GM18502 (cell line): ENCODE measurements at regions not wholly inside any gene's neighbourhood (a gene's known extent, or its start where the extent isn't known, plus 50 kb on each side); places are given as distances from the start of the nearest gene placed in this dataset.
"Not testable (repeated sequence)": the region's sequence is repeated elsewhere in the genome, so short reads cannot be mapped to it uniquely, and the experiment has no call there.

Experiments
- ATAC-seq: cut with Tn5 transposase; IDR thresholded peaks from one replicate; pipeline ENCODE4 v1.9.1; 2021; ENCODE audit warnings: mild to moderate bottlenecking; ENCODE audit not compliant: unreplicated experiment, poor library complexity

DNA sequence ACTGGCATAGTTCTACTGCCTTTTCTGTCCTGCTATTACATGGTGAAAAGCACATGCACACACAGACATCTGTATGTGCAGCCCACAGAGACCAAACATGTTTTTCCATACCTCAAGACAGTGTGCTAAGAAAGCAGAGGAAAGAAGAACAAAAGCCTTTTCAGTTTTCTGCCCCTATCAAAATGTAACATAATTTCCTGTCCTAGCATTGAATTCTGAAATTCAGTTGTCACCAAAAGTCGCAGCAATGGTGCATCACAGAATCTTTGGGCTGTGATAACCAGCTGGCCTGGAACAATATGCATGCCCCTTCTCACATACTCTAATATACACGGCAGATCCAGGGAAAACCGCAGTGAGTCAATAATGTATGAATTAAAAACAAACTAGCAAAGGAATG lies 153.8 kb upstream of the RAP2B start:
- ATAC-seq, result no peak

DNA sequence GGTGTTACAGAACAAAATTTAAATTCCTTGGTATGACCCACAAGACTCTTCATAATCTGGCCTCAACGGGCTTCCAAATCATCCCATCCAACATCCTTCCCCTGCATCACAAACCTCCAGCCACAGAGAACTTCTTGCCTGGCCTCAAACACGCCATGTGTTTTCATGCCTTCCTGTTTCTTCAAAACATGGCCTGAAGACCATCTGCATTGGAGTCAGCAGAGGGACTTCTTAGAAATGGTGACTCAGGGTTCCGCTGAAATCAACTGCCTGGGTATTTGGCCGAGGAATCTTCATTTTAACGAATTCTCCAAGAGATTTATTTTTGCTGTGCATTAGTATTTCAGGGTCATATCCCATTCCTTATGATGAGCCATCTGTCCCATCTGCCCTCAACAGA lies 138.1 kb upstream of the RAP2B start:
- no peak for ATAC-seq

DNA sequence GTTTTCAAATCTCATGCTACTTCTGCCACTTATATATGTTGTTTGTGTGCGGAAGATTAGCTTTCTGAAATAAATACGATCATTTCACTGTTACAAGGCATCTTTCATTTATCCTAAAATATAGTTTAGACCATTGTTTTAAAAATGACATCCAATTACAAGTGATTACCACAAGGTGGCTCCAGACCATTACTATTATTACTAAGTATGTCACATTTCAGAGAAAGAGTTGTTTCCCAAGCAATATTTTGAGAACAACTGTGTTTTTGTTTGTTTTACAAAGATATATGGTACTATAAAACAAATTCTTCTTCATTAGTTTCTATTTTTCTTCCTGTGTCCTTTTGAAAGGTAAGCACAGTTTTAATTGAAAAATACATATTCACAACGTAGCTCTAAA lies 136.0 kb upstream of the RAP2B start:
- no peak for ATAC-seq

DNA sequence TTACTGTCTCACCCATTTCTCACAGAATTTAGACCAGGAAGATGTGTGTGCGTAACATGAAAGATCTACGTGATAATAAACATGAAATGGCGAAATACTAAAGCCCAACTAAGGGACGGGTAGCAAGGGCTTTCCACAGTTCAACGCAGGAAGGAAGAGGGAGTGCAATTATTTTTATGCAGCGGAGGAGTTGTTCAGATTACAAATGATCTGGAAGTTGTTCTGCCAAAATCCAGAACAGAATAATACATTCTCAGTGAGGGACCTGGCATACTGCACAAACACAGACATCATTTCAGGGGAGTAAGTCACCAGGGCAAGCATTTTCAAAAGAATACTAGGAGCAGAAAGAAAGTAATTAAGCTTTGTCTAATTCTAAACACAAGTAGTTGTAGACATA lies 133.6 kb upstream of the RAP2B start:
- no peak for ATAC-seq

DNA sequence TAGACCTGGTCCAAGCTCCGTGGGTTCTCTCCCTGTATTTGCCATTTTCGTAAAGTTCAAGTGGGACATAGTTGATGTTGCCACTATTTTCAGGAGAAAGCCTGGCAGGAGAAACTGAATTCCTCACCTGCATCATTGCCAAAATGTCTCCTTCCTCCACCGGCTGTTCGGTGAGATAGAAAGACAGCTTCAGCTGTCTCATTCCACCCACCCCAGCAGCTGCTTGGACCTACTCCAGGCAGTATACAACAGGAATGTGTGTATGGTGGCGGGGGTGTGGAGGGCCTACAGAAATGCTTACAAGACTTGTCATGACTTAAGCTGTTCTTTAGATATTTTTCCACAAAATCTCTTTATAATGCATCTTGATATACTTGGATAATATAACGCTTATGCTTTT lies 132.7 kb upstream of the RAP2B start:
- no peak for ATAC-seq

DNA sequence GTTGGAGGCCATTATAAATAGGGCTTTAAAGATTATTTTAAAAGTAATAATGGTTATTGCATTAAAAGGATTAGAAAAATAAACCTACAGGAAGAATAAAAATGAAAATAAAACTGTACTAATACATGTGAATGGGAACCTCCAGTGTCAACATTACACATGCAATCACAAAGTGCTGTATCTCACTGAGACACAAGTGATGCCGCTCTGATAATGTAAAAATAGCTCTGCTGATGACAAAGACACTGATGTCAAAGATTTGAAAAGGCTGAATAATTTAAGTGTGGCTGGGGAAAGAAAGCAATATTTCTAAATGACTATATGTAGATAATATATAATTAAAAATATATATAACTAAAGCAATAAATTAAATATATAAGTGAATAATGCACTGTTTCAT lies 129.1 kb upstream of the RAP2B start:
- ATAC-seq, result no peak

DNA sequence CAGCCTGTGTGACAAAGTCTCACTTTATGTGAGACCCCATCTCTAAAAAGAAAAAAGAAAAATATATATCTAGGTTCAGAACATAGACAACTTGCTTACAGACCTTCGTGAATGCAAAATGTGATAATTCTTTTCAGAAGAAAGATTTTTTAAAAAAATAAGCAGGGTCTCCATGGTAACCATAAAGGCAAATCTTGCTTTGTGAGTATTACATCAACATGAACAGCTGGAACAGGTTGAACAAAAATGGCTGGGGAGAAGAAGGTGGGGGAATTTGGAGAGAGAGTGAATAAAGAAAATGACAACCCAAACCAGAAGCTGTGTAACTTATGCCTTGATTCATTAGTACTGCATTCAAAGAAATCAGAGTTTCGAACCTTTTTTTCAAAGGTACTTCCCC lies 125.2 kb upstream of the RAP2B start:
- no peak for ATAC-seq

DNA sequence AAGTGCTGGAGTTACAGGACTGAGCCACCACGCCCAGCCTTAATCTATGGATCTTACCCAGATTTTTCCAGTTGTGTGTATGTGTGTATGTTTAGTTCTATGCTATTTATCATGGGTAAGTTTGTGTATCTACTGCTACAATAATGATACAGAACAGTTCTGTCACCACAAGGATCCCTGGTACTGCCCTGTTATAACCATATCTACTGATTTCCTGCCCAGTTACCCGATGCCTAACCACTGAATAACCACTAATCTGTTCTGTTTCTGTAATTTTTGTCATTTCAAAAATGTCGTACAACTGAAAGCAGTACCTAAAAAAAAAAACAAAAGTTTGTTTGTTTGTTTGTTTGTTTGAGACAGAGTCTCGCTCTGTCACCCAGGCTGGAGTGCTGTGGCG lies 123.7 kb upstream of the RAP2B start:
- ATAC-seq, result no peak

DNA sequence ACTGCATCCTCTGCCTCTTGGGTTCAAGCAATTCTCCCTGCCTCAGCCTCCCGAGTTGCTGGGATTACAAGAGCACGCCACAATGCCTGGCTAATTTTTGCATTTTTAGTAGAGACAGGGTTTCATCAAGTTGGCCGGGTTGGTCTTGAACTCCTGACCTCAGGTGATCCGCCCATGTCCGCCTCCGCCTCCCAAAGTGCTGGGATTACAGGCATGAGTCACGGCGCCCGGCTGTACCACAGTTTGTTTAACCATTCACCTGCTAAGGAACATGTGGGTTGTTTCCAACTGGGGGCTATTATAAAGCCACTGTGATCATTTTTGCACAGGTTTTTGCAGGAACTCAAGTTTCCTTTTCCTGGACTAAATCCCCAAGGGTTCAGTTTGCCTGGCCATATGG lies 123.2 kb upstream of the RAP2B start:
- no peak for ATAC-seq

DNA sequence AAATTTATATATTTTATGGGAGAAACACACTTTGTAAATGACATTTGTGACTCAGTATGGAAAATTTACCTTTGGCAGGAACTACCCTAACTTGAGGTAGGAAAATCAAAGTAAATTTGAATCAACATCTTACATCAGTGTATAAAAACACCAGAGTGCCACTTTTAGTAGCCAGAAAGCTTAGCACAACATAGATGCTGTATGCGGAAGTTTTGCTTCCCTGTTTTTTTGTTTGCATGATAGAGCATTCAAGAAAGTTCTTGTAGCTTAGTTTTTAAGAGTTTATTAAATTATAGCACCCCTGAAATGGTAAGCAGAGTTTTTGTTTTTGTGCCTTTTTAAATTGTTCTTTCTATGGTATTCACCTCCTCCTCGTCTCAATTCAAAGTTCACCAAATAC lies 120.8 kb upstream of the RAP2B start:
- ATAC-seq, result no peak

DNA sequence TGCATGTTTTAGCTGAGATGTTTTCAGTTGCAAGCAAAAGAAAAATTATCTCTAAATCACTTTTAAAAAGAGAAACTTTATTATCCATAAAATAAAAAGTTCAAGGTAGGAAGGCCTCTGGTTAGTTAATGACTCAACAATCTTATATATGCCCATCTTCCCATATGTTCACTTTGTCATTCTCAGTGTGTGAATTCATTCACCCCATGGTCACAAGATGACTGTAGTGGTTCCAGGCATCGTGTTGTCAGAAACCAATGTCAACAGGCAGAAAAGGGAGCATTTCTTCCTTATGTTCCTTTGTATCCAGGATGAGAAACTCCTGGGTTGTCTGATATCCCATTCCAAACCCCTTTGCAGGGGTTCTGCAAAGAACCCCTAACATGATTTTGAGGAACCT lies 119.9 kb upstream of the RAP2B start:
- ATAC-seq, result no peak

DNA sequence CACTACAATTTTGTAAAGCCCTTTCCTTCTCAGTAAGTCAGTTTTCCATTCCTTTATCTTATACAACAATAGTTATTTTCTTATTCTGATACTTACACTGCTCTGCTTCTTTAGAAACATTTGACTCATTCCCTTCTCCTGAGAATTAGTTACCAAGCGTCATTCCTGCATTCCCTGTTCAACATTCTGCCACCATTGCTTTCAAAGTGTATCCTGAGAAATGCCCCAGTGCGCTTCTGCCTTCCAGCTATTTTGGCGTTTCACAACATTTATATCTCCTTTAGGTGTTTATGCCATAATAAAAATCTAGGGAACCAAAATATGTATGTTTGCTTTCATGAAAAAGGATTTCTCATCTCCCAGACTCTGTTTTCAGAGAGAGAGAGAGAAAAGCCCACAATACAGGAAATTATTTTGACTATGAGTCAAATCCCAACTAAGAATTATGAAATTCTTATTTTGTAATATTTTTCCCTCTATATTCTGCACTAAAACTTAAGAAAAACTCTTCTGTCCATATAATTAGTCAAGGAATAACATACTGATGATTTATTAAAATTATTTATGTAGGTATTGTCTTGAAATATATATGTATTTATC lies 118.2 kb upstream of the RAP2B start:
- ATAC-seq, result no peak

DNA sequence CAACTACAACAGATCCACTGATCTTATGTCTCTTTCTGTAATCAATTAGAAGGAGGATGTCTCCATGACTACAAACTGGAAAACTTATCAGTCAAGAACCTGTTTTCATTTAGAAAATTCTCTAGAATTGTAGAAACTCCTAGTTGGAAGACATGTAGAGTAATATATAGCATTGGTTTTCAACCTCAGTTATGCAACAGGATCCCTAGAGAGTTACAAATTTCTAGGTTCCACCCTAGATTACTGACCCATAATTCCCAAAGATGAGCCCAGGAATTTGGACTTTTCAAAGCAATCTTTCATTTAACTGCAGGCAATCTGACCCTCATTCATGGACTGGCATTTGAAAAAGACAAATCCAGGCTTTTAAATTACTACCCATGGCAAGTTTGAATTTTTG lies 116.9 kb upstream of the RAP2B start:
- ATAC-seq, result no peak

DNA sequence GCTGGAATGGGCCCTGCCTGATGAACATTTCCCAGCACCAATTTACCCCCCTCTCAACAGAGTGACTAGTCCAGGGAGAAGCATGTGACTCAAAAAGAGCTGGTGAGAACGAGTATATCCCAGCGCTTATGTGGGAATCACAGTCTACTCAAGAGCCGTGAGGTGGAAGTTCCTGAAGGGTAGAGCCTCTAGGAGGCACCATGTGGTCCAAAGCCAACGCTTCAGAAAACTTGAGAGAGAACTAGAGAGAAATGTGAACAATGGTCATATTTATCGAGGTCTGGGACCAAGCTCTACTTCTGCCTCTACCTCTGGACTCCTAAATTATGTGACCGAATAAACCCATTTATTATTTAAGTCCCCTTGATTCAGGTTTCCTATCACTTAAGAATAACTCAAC lies 111.0 kb upstream of the RAP2B start:
- ATAC-seq, result no peak

DNA sequence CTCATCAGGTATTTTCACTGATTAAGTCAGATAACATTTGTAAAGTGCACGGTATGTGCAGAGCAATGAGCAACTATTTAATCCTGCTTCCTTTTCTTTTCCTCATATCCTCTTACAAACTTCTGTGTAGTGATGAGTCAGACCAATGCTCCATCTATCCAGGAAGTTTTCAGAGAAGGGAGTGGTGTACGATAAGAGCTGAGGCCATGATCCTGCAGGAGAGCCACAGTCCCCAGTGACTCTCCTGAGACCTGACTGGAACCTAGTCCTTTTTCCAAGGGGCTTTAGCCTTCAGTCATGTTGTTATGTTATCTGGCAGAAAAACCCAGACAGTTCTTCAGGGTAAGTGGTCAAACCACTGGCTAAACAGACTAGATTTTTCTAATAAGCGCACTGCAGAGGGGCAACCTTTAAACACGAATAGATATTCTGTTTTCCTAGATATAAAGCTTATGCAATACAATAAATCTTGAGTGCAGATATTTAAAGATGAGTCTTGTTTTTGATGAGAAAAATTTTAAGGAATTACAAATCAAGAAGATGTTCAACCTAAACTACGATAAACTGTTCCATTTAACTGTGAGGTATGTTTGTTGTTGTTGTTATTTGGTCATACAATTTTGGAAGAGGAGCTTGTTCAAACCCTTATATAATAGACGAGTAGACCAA lies 110.5 kb upstream of the RAP2B start:
- no peak for ATAC-seq

DNA sequence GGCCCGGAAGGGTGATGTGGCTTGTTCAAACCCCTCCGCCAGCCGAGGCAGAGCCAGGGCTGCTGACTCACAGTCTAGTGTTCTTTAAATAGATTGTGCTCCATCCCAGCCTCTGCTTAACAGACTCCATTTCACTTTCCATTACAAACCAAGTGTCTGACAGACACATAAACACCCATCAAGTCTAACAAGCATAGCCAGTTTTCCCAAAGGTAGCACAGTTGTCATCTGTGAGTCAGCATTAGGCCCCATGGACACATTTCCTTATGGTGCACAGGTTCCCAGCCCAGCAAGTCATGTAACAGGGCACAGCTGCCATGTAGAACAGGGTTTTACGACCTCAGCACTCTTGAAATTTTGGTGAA lies 109.9 kb upstream of the RAP2B start:
- ATAC-seq, result no peak

DNA sequence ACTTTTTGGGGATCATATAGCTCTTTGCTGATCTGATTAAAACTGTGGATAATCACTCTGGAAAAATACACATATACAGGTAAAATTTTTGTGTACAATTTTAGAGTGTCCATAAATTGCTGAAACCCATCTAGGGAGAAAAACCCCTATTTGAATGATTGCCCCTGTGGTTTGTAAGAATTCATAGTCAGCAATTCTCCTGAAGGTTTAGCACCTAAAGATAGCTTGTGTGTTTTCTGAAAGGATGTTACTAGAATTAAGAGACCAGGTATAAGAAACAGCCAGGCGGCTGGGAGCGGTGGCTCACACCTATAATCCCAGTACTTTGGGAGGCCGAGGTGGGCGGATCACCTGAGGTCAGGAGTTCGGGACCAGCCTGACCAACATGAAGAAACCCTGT lies 106.8 kb upstream of the RAP2B start:
- ATAC-seq, result no peak

DNA sequence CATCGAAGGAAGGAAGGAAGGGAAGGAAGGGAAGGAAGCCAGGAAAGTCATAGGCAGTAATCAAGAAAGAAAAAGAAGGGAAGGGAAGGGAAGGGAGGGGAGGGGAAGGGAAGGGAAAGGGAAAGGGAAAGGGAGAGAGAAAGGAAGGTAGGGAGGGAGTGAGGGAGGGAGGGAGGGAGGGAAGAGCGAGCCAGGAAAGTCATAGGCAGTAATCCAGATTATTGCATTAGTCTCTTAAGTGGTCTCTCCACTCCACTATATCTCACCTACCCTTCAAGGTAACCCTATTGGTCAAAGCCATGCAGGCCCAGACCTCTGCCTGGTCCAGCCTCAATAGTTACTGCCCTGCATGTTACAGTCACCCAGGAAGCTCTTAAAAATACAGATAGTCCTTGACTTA lies 106.2 kb upstream of the RAP2B start:
- ATAC-seq, result no peak

DNA sequence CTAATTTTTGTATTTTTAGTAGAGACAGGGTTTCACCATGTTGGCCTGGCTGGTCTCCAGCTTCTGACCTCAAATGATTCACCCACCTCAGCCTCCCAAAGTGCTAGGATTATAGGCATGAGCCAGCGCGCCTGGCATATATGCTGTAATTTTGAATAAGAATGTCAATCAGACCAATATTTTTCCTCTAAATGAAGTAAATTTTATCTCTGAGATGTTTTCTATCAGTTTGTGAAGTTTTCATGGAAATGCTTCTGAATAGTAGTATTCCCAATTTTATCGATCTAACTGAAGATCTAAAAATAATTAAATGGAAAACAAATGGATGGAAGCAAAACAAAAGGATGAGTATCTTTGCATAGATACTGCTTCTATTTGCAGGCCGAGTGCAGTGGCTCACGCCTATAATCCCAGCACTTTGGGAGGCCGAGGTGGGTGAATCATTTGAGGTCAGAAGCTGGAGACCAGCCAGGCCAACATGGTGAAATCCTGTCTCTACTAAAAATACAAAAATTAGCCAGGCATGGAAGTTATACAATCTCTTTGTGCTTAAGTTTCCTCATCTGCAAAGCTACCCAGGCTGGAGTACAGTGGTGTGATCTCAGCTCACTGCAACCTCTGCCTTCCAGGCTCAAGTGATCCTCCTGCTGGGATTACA lies 103.9 kb upstream of the RAP2B start:
- ATAC-seq, result not testable (repeated sequence)

DNA sequence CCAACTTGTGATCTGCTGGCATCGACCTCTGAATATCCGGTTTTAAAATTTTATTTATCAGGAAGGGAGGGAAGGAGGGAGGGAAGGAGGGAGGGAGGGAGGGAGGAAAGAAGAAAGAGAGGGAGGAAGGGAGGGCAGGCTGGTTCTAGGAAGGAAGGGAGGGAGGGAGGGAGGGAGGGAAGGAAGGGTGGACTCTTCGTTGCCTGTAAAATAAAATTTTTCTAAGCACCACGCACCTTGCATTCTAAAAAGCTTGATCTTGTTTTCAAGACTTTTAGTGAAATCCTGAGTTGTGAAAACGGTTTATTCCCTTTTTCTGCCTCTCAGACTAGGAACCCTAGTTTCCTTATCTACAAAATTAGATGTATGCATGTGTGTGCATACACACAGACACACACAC lies 101.7 kb upstream of the RAP2B start:
- ATAC-seq, result no peak

DNA sequence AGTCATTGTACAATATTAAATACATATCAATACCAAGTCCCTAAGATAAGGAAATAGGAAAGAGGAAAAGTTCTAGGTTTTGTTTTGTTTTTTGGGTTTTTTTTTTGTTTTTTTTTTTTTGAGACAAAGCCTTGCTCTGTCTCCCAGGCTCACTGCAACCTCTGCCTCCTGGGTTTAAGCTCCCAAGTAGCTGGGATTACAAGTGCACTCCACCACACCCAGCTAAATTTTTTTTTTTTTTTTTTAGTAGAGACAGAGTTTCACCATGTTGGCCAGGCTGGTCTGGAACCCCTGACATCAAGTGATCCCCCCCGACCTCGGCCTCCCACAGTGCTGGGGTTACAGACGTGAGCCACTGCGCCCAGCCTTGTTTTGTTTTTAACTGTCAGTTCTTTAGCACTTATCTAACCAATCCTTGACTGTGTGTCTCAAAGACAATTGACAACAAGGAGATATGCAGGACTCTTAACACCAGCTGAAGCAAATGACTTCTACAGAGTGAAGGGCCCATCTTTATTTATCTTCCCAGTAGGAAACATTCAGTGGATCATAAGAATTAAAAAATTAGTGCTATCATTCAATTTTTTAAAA lies 100.0 kb upstream of the RAP2B start:
- no peak for ATAC-seq

DNA sequence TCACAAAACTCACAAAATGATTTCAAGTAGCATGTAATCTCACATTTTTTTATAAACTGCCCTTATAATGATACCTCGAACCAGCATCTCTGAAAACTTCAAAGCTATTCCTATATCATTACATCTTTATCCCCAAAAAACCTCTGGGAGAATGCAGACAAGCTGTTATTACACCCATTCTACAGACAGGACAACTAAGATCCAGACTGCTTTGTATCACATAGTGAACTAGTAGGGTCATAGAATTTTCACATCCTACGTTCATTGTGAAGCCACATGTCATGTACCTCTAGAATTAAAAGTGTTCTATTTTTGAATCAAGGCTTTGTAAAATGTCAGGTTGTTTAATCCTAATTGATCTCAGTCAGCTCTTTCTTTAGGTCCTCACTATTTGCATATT lies 98.7 kb upstream of the RAP2B start:
- ATAC-seq, result no peak
